ENCODE measurements at regions not wholly inside any gene's neighbourhood (a gene's known extent, or its start where the extent isn't known, plus 50 kb on each side); places are given as distances from the start of the nearest gene placed in this dataset.
"Not testable (repeated sequence)": the region's sequence is repeated elsewhere in the genome, so short reads cannot be mapped to it uniquely, and the experiment has no call there.

DNA sequence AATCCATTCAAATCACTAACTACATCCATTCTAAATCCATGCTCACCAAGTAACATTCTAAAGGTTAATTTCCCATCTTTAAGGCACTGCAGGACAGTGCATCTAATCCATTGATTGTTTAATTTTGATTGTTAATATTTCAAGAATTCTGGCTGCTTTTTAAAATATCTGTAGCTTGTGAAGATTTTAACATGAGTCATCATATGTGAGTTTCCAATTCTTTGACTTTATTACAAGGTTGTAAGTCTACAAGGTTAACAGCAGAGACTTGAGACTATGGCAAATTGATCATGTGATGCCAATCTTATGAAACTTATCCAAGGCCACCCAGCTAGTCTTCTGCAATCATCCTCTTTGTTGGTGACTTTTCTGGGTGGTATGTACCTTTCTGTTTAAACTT, 349.2 kb upstream of the ZC3H15 start:
- DNase-seq (ENCODE audit: low read depth, low spot score), result no peak
- H3K27ac ChIP-seq, result no peak overlapping the region

- no peak for DNase-seq (ENCODE audit: low read depth, low spot score)
- H3K27ac ChIP-seq, result no peak overlapping the region
Observed at GRCh38 chr2:186138845-186139244, 347.2 kb upstream of the ZC3H15 start.

- H3K27ac ChIP-seq, result no peak overlapping the region
- DNase-seq (ENCODE audit: low read depth, low spot score), result no peak
Observed at GRCh38 chr2:186159101-186159500, 327.0 kb upstream of the ZC3H15 start.

DNA sequence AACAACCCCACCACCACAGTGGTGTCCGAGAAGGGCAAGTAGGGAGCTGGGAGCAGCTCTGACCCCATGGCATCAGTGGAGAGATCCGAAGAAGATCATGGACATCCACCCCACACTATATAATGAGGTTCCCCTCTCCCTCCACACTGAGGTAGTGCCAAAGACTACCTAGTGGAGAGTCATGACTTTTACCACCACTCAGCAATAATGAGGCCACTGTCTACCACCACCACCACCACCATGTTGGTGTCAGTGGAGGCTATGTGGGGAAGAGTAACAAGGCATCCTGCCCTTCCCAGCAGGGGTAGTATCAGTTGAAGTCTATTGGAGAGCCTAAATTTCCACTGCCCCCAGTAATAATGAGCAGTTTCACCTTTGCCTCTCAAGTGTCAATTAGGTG, 321.7 kb upstream of the ZC3H15 start:
- H3K27ac ChIP-seq, result no peak overlapping the region

GRCh38 chr2:186170693-186171092, 315.4 kb upstream of the ZC3H15 start:
- DNase-seq (ENCODE audit: low read depth, low spot score), result no peak
- H3K27ac ChIP-seq, result no peak overlapping the region

More for the DNA sequence above, 321.7 kb upstream of the ZC3H15 start:
- DNase-seq (ENCODE audit: low read depth, low spot score), result no peak

GRCh38 chr2:186181625-186182024, 304.4 kb upstream of the ZC3H15 start:
- no peak overlapping the region for H3K27ac ChIP-seq
- no peak for DNase-seq (ENCODE audit: low read depth, low spot score)

- DNase-seq (ENCODE audit: low read depth, low spot score); H3K27ac ChIP-seq: not testable (repeated sequence)
Observed at GRCh38 chr2:186182366-186182765, 303.7 kb upstream of the ZC3H15 start.

GRCh38 chr2:186183406-186183805, 302.7 kb upstream of the ZC3H15 start:
- H3K27ac ChIP-seq, result no peak overlapping the region
- no peak for DNase-seq (ENCODE audit: low read depth, low spot score)

GRCh38 chr2:186187854-186188253, 298.2 kb upstream of the ZC3H15 start:
- DNase-seq (ENCODE audit: low read depth, low spot score), result no peak
- no peak overlapping the region for H3K27ac ChIP-seq

GRCh38 chr2:186189816-186190215, 296.2 kb upstream of the ZC3H15 start:
- H3K27ac ChIP-seq, result no peak overlapping the region
- no peak for DNase-seq (ENCODE audit: low read depth, low spot score)

DNA sequence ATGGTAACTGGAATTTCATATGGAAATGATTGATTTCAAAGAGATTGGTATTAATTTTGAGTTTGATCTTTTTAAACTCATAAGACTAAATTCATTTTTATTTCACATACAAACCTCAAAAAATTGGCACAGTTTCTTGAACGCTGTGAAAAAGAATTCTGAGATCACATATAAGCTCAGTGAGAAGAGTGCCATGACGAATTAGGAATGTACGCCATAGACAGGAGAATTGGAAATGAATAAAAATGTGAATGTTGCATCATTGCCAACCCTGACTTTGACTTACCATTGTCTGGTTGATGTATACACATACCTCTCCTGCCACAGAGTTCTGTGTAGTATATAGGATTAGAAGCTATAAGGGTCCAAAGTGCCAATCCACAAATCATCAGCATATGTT, 290.4 kb upstream of the ZC3H15 start:
- DNase-seq (ENCODE audit: low read depth, low spot score), result no peak
- H3K27ac ChIP-seq, result no peak overlapping the region

GRCh38 chr2:186197955-186198354, 288.1 kb upstream of the ZC3H15 start:
- DNase-seq (ENCODE audit: low read depth, low spot score), result no peak
- no peak overlapping the region for H3K27ac ChIP-seq

- no peak for DNase-seq (ENCODE audit: low read depth, low spot score)
- H3K27ac ChIP-seq, result no peak overlapping the region
Observed at GRCh38 chr2:186199029-186199428, 287.0 kb upstream of the ZC3H15 start.

DNA sequence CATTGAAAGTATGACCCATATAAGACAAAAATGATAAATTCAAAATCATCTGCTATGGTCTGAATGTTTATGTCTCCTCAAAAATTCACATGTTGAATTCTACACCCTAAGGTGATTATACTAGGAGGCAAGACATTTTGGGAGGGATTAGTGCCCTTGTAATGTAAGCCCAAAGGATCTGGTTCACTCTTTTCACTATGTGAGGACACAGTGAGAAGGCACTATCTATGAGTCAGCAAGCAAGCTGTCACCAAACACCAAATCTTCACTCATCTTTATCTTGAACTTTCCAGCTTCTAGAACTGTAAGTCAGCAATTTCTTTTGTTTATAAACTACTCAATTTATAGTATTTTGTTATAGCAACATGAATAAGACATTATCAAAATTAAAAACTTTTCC, 284.7 kb upstream of the ZC3H15 start:
- no peak for DNase-seq (ENCODE audit: low read depth, low spot score)
- H3K27ac ChIP-seq, result no peak overlapping the region

DNA sequence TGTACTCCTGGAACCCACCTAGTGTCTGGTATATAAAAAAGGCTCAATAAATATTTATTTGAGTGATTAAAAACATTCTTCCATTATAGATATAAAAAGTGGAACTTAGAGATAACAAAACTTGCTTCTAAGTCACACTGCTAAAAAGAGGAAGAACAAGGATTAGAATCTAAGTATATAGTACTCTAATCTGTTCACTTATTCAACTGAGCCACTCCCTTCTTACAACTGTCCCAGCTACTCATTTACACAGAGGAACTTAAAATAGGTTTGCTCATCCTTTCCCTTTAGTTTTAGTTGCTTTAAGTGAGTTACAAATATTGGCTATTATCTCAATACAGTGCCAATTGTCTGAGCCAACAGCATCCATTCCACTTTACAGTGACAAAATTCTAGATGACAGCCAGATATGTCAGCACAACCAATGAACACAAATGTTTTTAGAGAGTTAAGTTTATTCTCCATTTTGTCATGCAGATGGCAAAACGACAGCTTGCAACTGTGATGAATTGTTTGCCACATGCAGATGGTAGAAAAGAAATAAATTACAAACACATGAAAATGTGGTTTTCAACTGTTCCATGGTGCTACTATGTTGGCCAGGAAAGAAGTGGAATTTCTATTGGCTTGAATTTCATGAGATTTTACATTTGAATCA, 280.7 kb upstream of the ZC3H15 start:
- no peak for DNase-seq (ENCODE audit: low read depth, low spot score)
- no peak overlapping the region for H3K27ac ChIP-seq

GRCh38 chr2:186209532-186209931, 276.5 kb upstream of the ZC3H15 start:
- H3K27ac ChIP-seq, result no peak overlapping the region
- DNase-seq (ENCODE audit: low read depth, low spot score), result no peak

- no peak overlapping the region for H3K27ac ChIP-seq
- no peak for DNase-seq (ENCODE audit: low read depth, low spot score)
Observed at GRCh38 chr2:186220409-186220808, 265.7 kb upstream of the ZC3H15 start.

DNA sequence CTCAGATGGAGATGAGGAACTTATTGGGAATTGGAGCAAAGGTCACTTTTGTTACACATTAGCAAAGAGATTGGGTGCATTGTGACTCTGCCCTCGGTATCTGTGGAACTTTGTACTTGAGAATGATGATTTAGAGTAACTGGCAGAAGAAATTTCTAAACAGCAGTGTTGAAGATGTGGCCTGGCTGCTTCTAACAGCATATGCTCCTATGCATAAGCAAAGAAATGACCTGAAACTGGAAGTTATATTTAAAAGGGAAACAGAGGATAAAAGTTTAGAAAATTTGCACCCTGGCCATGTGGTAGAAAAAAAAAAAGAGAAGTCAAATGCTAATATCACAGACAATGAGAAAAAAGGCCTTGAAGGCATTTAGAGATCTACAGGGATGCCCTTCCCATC, 256.8 kb upstream of the ZC3H15 start:
- DNase-seq (ENCODE audit: low read depth, low spot score), result no peak
- H3K27ac ChIP-seq, result no peak overlapping the region

GRCh38 chr2:186241874-186242273, 244.2 kb upstream of the ZC3H15 start:
- no peak overlapping the region for H3K27ac ChIP-seq
- DNase-seq (ENCODE audit: low read depth, low spot score), result no peak

GRCh38 chr2:186254759-186255158, 231.3 kb upstream of the ZC3H15 start:
- DNase-seq (ENCODE audit: low read depth, low spot score), result no peak
- no peak overlapping the region for H3K27ac ChIP-seq

DNA sequence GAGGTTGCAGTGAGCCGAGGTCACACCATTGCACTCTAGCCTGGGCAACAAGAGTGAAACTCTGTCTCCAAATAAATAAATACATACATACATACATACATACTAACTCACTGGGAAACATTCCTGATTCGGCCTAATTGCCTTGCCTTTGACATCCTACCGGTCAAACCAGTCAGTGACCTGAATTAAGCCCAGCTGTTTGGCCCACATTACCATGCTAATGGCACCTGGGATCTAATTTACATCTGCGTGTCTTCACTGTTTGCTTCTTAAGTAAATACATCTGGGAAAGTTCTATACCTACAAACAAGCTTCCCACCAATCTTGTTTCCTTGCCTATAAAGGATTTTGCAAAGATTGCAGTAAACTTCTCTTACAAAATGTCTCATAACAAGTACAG, 230.2 kb upstream of the ZC3H15 start:
- H3K27ac ChIP-seq, result no peak overlapping the region
- no peak for DNase-seq (ENCODE audit: low read depth, low spot score)

GRCh38 chr2:186256540-186256939, 229.5 kb upstream of the ZC3H15 start:
- DNase-seq (ENCODE audit: low read depth, low spot score), result no peak
- no peak overlapping the region for H3K27ac ChIP-seq

Measured in epithelial cell of prostate (primary cell).